ENCODE measurements at regions not wholly inside any gene's neighbourhood (a gene's known extent, or its start where the extent isn't known, plus 50 kb on each side); places are given as distances from the start of the nearest gene placed in this dataset.

- TF ChIP-seq, protein P1, sequence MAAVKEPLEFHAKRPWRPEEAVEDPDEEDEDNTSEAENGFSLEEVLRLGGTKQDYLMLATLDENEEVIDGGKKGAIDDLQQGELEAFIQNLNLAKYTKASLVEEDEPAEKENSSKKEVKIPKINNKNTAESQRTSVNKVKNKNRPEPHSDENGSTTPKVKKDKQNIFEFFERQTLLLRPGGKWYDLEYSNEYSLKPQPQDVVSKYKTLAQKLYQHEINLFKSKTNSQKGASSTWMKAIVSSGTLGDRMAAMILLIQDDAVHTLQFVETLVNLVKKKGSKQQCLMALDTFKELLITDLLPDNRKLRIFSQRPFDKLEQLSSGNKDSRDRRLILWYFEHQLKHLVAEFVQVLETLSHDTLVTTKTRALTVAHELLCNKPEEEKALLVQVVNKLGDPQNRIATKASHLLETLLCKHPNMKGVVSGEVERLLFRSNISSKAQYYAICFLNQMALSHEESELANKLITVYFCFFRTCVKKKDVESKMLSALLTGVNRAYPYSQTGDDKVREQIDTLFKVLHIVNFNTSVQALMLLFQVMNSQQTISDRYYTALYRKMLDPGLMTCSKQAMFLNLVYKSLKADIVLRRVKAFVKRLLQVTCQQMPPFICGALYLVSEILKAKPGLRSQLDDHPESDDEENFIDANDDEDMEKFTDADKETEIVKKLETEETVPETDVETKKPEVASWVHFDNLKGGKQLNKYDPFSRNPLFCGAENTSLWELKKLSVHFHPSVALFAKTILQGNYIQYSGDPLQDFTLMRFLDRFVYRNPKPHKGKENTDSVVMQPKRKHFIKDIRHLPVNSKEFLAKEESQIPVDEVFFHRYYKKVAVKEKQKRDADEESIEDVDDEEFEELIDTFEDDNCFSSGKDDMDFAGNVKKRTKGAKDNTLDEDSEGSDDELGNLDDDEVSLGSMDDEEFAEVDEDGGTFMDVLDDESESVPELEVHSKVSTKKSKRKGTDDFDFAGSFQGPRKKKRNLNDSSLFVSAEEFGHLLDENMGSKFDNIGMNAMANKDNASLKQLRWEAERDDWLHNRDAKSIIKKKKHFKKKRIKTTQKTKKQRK (IDR thresholded peaks at IDR 0.05; ENCODE audit: borderline replicate concordance, low read depth, low read length): no peak
- TF ChIP-seq CBX1 (IDR thresholded peaks at IDR 0.05; ENCODE audit: low read depth) (no peak), RBM34 (IDR thresholded peaks at IDR 0.05; ENCODE audit: borderline replicate concordance, insufficient read depth, low read length) (no peak), FOXM1 (IDR thresholded peaks at IDR 0.05; ENCODE audit: low read depth) (no peak), FOXM1 (CRISPR knock-in tag; IDR thresholded peaks at IDR 0.05; ENCODE audit: low read depth) (no peak), HES1 (IDR thresholded peaks at IDR 0.05; ENCODE audit: low read depth) (no peak), REST (IDR thresholded peaks at IDR 0.05; ENCODE audit: borderline replicate concordance) (no peak), REST (CRISPR knock-in tag; IDR thresholded peaks at IDR 0.05; ENCODE audit: low read depth) (no peak)
Observed at GRCh38 chr2:107020392-107020791, 134.4 kb upstream of the ST6GAL2 start (continued).

Data from K562 (cell line).